Skeletal muscle satellite cell (primary cell): ENCODE measurements at regions not wholly inside any gene's neighbourhood (a gene's known extent, or its start where the extent isn't known, plus 50 kb on each side); places are given as distances from the start of the nearest gene placed in this dataset.

Experiments
- H3K27me3 ChIP-seq: 2 replicates; pipeline ENCODE4 v1.7.0; 2013; ENCODE audit warnings: low read length; ENCODE audit not compliant: control insufficient read depth, insufficient read depth
- H3K36me3 ChIP-seq: 2 replicates; pipeline ENCODE4 v1.7.0; 2013; ENCODE audit warnings: mild to moderate bottlenecking, control low read depth, low read length; ENCODE audit not compliant: insufficient read depth
- H3K4me1 ChIP-seq: 2 replicates; pipeline ENCODE4 v1.7.0; 2013; ENCODE audit warnings: low read length; ENCODE audit not compliant: control insufficient read depth, insufficient read depth
- H3K4me2 ChIP-seq: 2 replicates; pipeline ENCODE4 v1.7.0; 2013; ENCODE audit warnings: mild to moderate bottlenecking, low read length
- H3K4me3 ChIP-seq: 2 replicates; pipeline ENCODE4 v1.7.0; 2013; ENCODE audit warnings: low read length
- H3K9ac ChIP-seq: 2 replicates; pipeline ENCODE4 v1.7.0; 2013; ENCODE audit warnings: mild to moderate bottlenecking, low read depth, low read length, moderate library complexity
- H3K9me3 ChIP-seq: replicated peaks from 2 replicates; pipeline ENCODE4 v1.7.0; 2013; ENCODE audit warnings: mild to moderate bottlenecking, control low read depth, low read length

DNA sequence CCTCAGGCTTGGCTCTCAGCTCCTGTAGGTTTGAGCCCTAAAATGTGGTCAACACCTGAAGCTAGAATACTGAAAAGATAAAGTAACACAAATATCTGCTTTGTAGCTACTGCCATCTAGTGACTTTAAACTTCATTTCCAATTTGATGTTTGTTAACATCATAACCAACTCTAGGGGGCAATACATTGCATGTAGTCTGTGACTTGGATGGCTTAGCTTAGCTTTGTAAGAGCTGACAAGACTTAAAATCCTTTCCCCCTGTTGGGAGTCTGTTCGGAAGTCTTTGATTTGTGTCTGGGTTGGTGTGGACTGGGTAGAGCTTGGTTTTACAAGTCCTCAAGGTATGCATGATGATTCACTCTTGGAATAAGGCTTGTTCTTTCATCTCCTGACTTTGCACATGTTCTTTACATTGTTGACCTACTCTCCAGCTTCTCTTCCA, 51.7 kb downstream of the SCN11A start:
- Histone ChIP-seq H3K4me1 (no peaks in the 10 kb centered on the region), H3K9ac (no peak overlapping the region), H3K9me3 (no peaks in the 10 kb centered on the region), H3K27me3 (peaks cover 5% of the 10 kb centered on the region), H3K36me3 (no peaks in the 10 kb centered on the region), H3K4me2 (no peak overlapping the region), H3K4me3 (no peak overlapping the region)

DNA sequence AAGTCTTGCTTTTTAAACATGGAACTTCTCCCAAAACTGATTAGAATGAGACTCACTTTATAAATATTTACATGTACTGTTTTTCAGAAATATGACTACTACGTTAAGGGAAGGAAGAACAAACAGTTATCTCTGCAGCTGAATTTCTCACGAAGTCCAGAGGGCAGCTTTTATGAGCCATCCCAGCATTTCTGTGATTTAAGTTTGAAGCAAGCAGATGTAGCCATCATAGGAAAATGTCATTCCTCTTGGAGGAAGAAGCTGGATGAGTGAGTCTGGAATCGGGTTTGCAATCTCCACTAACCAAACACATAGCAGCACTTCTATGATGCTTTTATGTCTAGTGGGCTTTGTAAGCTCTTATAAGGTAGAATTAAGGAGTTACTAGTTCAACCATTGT, 53.7 kb downstream of the SCN11A start:
- peaks cover 5% of the 10 kb centered on the region for H3K4me1 ChIP-seq
- no peaks in the 10 kb centered on the region for H3K9me3 ChIP-seq
- no peak overlapping the region for H3K9ac ChIP-seq
- no peaks in the 10 kb centered on the region for H3K36me3 ChIP-seq
- H3K4me2 ChIP-seq, result no peak overlapping the region
- H3K27me3 ChIP-seq, result peaks cover 5% of the 10 kb centered on the region
- H3K4me3 ChIP-seq, result no peak overlapping the region

DNA sequence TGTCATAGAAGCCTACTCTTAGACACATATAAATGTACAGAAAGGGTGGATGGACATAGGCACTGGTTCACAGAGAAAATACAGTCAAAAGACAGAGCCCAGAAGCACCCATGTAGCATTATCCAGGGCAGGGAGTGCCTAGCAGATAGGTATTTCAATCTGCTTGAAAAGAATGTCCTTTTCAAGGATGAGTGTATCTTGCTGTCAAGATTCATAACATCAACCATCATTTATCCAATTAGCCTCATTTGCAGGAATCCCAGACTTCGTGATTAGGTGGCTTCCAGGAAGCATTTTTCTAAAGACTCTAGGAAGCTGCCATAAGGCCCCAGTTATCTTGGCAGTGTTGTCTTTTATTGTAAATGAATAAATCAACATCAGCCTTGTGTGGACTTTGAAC, 55.6 kb downstream of the SCN11A start:
- Histone ChIP-seq H3K4me2 (no peak overlapping the region), H3K9ac (no peak overlapping the region), H3K36me3 (no peaks in the 10 kb centered on the region), H3K4me1 (peaks cover 16% of the 10 kb centered on the region), H3K9me3 (no peaks in the 10 kb centered on the region), H3K27me3 (no peaks in the 10 kb centered on the region), H3K4me3 (no peak overlapping the region)

DNA sequence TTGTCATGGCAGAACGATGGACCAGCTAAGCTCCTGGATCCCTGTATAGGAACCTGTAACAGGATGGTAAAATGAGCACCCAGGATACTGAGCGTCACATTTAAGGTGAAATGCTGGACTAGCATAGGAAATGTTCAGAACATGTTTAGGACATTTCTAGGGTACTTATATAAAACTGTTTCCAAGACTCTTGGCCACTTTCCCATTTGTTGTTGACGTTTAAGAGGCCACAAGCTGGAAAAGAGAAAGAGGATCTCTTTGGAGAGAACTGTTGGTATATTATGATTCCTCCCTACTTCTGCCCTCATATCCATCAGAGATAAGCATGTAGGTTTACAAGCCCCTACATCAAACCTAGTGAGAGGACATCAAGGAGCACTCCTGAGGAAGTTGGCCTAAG, 57.5 kb downstream of the SCN11A start:
- Histone ChIP-seq H3K9ac (no peak overlapping the region), H3K4me1 (peaks cover 16% of the 10 kb centered on the region), H3K4me3 (no peak overlapping the region), H3K9me3 (no peaks in the 10 kb centered on the region), H3K27me3 (no peaks in the 10 kb centered on the region), H3K4me2 (no peak overlapping the region), H3K36me3 (no peaks in the 10 kb centered on the region)

DNA sequence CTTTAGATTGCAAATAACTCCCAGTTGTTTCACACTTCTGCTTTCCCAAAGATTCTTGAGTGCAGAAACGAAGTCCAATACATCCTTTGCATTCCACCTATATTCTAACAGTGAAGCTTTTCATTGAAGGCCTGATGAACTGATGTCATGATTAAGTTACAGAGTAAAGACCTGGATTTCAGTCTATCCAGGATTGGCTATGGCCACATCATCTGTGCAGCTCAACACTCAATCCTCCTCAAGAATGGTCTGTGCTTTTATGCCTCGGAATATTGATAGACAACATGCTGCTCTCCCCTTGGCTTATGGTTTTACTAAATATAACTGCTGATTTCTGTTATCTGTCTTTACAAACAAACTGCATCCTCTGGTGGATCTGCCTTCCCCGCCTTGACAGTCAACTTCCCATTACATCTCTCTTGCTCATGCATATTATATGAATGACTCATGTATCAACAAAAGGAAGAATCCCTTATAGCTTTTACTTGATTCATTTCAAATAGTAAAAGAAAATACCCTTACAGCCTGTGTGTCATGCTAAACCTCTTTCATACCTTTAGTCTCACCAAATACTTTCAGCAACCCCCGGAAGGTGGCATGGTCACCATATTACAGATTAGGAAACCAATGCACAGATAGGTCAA, 59.5 kb downstream of the SCN11A start:
- Histone ChIP-seq H3K9ac (no peak overlapping the region), H3K4me2 (peak overlapping the region; percentile 53)

GRCh38 chr3:38990621-38991020, 61.1 kb downstream of the SCN11A start:
- no peaks in the 10 kb centered on the region for H3K9me3 ChIP-seq
- no peak overlapping the region for H3K4me3 ChIP-seq
- no peak overlapping the region for H3K9ac ChIP-seq
- no peak overlapping the region for H3K4me2 ChIP-seq
- H3K4me1 ChIP-seq, result peaks cover 27% of the 10 kb centered on the region
- H3K27me3 ChIP-seq, result no peaks in the 10 kb centered on the region
- H3K36me3 ChIP-seq, result no peaks in the 10 kb centered on the region

More for the DNA sequence above, 59.5 kb downstream of the SCN11A start:
- Histone ChIP-seq H3K4me1 (peaks cover 16% of the 10 kb centered on the region), H3K4me3 (peak overlapping the region; percentile 18), H3K36me3 (no peaks in the 10 kb centered on the region), H3K27me3 (no peaks in the 10 kb centered on the region), H3K9me3 (no peaks in the 10 kb centered on the region)

DNA sequence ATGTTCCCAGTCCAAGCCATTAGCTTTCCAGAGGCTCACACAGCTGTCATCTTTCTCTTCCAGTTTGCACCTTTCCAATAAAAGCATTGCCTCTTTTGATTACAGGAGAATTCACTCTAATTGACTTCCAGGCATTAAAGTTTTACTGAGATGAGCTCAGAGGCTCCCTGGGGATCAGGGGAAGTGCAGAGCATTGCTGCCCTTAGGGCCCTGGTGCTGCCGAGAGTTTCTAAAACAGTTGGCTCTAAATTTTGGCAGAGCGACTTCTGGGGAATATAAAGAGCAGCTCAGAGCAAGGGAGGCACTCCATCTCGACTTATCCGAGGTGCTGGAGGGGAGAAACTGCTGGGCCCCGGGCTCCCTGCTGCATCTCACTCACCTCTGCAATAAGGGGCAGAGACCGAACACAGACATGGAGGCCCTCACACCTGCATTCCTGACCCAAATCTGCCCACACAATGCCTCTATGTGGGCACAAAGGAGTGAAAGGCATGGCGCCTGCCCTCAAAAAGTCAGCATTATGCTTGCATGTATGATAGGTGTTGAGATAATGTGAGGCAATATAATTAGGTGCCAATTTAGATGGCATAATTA, 61.7 kb downstream of the SCN11A start:
- Histone ChIP-seq H3K27me3 (no peaks in the 10 kb centered on the region), H3K9ac (no peak overlapping the region), H3K36me3 (no peaks in the 10 kb centered on the region), H3K9me3 (no peaks in the 10 kb centered on the region), H3K4me2 (no peak overlapping the region), H3K4me3 (no peak overlapping the region), H3K4me1 (peaks cover 30% of the 10 kb centered on the region)

DNA sequence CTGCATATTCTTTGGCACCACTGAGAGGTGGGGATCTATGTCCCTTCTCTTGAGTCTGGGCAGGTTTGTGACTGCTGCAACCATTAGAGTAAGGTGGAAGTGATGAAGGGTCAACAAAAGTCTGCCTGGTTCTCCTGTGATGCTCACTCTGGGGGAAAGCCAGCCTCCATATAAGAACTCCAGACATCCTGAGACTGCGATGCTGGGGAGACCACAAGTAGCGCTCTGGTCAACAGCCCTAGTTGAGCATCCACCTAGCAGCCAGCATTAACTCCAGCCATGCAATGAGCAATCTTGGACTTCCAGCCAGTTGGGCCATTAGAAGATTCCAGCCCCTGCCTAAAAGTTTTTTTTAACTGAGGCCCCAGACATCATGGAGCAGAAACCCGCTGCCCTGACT, 62.8 kb downstream of the SCN11A start:
- Histone ChIP-seq H3K4me2 (no peak overlapping the region), H3K4me3 (no peak overlapping the region), H3K9me3 (no peaks in the 10 kb centered on the region), H3K9ac (no peak overlapping the region), H3K27me3 (no peaks in the 10 kb centered on the region), H3K36me3 (no peaks in the 10 kb centered on the region), H3K4me1 (peaks cover 30% of the 10 kb centered on the region)

DNA sequence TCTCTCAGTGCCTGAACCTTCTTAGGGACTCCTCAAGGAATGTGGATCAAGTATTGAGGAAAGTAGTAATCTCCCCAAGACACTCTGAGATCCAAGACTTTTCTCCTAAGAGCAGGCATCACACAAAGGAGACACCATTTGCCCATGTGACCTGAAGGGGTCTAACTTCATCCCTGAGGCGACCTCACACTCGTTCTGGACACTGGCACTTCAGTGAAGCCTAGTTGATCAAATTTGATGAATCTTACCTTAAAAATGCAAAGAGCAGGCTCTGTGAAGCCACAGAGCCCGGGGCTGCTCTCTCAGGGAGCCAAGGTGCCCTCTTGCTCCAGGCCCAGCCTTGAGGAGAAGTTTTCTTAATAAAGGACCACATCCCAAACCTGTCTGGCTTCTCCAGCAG, 64.3 kb downstream of the SCN11A start:
- Histone ChIP-seq H3K36me3 (no peaks in the 10 kb centered on the region), H3K9me3 (no peaks in the 10 kb centered on the region), H3K4me1 (peaks cover 19% of the 10 kb centered on the region), H3K27me3 (no peaks in the 10 kb centered on the region), H3K4me3 (no peak overlapping the region), H3K4me2 (no peak overlapping the region), H3K9ac (no peak overlapping the region)

- Histone ChIP-seq H3K4me1 (peaks cover 14% of the 10 kb centered on the region), H3K9me3 (no peaks in the 10 kb centered on the region), H3K4me2 (no peak overlapping the region), H3K27me3 (no peaks in the 10 kb centered on the region), H3K4me3 (no peak overlapping the region), H3K9ac (no peak overlapping the region), H3K36me3 (no peaks in the 10 kb centered on the region)
Observed at GRCh38 chr3:38986901-38987300, 64.8 kb downstream of the SCN11A start.

DNA sequence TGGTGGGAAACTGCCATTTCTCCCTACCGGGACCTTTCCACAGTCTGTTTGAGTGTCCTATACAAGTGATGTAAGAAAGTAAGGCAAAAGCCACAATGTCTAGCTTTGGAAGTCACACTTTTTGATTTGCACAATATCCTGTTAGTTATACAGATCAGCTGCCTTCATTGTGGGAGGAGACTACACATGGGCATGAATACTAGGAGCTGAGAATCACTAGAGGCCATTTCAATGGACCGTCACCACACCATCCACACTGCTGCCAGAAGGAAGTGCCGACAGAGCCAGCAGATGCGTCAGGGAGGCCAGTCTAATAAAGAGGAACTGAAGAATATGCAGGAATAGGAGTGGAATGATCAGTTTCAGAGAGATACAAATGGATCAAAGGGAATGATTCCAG, 65.8 kb downstream of the SCN11A start:
- no peak overlapping the region for H3K9ac ChIP-seq
- H3K36me3 ChIP-seq, result no peaks in the 10 kb centered on the region
- H3K4me3 ChIP-seq, result no peak overlapping the region
- no peak overlapping the region for H3K4me2 ChIP-seq
- H3K9me3 ChIP-seq, result no peaks in the 10 kb centered on the region
- H3K27me3 ChIP-seq, result peaks cover under 1% of the 10 kb centered on the region
- peaks cover 14% of the 10 kb centered on the region for H3K4me1 ChIP-seq

GRCh38 chr3:38985581-38985980, 66.2 kb downstream of the SCN11A start:
- no peak overlapping the region for H3K4me2 ChIP-seq
- H3K9me3 ChIP-seq, result no peaks in the 10 kb centered on the region
- peaks cover 5% of the 10 kb centered on the region for H3K27me3 ChIP-seq
- no peak overlapping the region for H3K9ac ChIP-seq
- peaks cover 14% of the 10 kb centered on the region for H3K4me1 ChIP-seq
- no peaks in the 10 kb centered on the region for H3K36me3 ChIP-seq
- no peak overlapping the region for H3K4me3 ChIP-seq
